ENCODE measurements at regions not wholly inside any gene's neighbourhood (a gene's known extent, or its start where the extent isn't known, plus 50 kb on each side); places are given as distances from the start of the nearest gene placed in this dataset.

- TF ChIP-seq, protein P1, sequence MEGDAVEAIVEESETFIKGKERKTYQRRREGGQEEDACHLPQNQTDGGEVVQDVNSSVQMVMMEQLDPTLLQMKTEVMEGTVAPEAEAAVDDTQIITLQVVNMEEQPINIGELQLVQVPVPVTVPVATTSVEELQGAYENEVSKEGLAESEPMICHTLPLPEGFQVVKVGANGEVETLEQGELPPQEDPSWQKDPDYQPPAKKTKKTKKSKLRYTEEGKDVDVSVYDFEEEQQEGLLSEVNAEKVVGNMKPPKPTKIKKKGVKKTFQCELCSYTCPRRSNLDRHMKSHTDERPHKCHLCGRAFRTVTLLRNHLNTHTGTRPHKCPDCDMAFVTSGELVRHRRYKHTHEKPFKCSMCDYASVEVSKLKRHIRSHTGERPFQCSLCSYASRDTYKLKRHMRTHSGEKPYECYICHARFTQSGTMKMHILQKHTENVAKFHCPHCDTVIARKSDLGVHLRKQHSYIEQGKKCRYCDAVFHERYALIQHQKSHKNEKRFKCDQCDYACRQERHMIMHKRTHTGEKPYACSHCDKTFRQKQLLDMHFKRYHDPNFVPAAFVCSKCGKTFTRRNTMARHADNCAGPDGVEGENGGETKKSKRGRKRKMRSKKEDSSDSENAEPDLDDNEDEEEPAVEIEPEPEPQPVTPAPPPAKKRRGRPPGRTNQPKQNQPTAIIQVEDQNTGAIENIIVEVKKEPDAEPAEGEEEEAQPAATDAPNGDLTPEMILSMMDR (conservative IDR thresholded peaks at IDR 0.05): no peak
- no peak for TF ChIP-seq ZFX (IDR thresholded peaks at IDR 0.05)
Measured at GRCh38 chr1:17976854-17977253, 130.7 kb upstream of the IGSF21 start.
